H9 (cell line): ENCODE measurements at regions not wholly inside any gene's neighbourhood (a gene's known extent, or its start where the extent isn't known, plus 50 kb on each side); places are given as distances from the start of the nearest gene placed in this dataset.

ENCODE experiments used
- DNase-seq: peaks from one replicate; pipeline ENCODE4 v3.0.0-alpha.2; 2017
- H2AFZ ChIP-seq: one replicate; pipeline ENCODE4 v1.6.1; 2013; ENCODE audit warnings: mild to moderate bottlenecking, low read length, control low read depth, moderate library complexity
- H2AK5ac ChIP-seq: 2 replicates; pipeline ENCODE4 v1.6.1; 2013; ENCODE audit warnings: low read length, control low read depth, mixed read lengths; ENCODE audit not compliant: insufficient read length
- H2BK120ac ChIP-seq: one replicate; pipeline ENCODE4 v1.6.1; 2013; ENCODE audit warnings: low read depth, mild to moderate bottlenecking, low read length, control low read depth, inconsistent platforms; ENCODE audit not compliant: poor library complexity, severe bottlenecking
- H2BK12ac ChIP-seq: 2 replicates; pipeline ENCODE4 v1.6.1; 2013; ENCODE audit warnings: low read length, control low read depth, mixed read lengths, low read depth; ENCODE audit not compliant: insufficient read length
- H2BK15ac ChIP-seq: 2 replicates; pipeline ENCODE4 v1.6.1; 2013; ENCODE audit warnings: low read depth, low read length, control low read depth
- H2BK20ac ChIP-seq: one replicate; pipeline ENCODE4 v1.6.1; 2013; ENCODE audit warnings: low read depth, mild to moderate bottlenecking, low read length, control low read depth, inconsistent platforms; ENCODE audit not compliant: poor library complexity, severe bottlenecking
- H2BK5ac ChIP-seq: 2 replicates; pipeline ENCODE4 v1.6.1; 2013; ENCODE audit warnings: low read length, control low read depth, mixed read lengths; ENCODE audit not compliant: insufficient read length
- H3K14ac ChIP-seq: 2 replicates; pipeline ENCODE4 v1.6.1; 2013; ENCODE audit warnings: low read length, control low read depth; ENCODE audit not compliant: insufficient read depth
- H3K18ac ChIP-seq: 2 replicates; pipeline ENCODE4 v1.6.1; 2013; ENCODE audit warnings: low read depth, mild to moderate bottlenecking, mixed read lengths, low read length, control low read depth; ENCODE audit not compliant: insufficient read length
- H3K23ac ChIP-seq: 2 replicates; pipeline ENCODE4 v1.6.1; 2013; ENCODE audit warnings: low read length, control low read depth, mixed read lengths, low read depth; ENCODE audit not compliant: insufficient read length
- H3K23me2 ChIP-seq: 2 replicates; pipeline ENCODE4 v1.6.1; 2013; ENCODE audit warnings: low read depth, mild to moderate bottlenecking, mixed read lengths, low read length, control low read depth; ENCODE audit not compliant: insufficient read length, poor library complexity, severe bottlenecking
- H3K27ac ChIP-seq: 2 replicates; pipeline ENCODE4 v1.5.1; 2013; ENCODE audit warnings: low read length, control low read depth, mixed read lengths, low read depth; ENCODE audit not compliant: insufficient read length
- H3K27me3 ChIP-seq: 2 replicates; pipeline ENCODE4 v1.6.1; 2013; ENCODE audit warnings: low read length, control low read depth, inconsistent platforms; ENCODE audit not compliant: insufficient read depth
- H3K4ac ChIP-seq: 2 replicates; pipeline ENCODE4 v1.6.1; 2013; ENCODE audit warnings: low read depth, mild to moderate bottlenecking, control low read depth, inconsistent platforms, low read length, moderate library complexity
- H3K4me1 ChIP-seq: 2 replicates; pipeline ENCODE4 v1.6.1; 2013; ENCODE audit warnings: low read length, control low read depth, inconsistent platforms; ENCODE audit not compliant: insufficient read depth
- H3K4me2 ChIP-seq: 2 replicates; pipeline ENCODE4 v1.6.1; 2013; ENCODE audit warnings: low read length, control low read depth, mixed read lengths; ENCODE audit not compliant: insufficient read length, insufficient read depth
- H3K56ac ChIP-seq: 2 replicates; pipeline ENCODE4 v1.6.1; 2013; ENCODE audit warnings: low read depth, mild to moderate bottlenecking, mixed read lengths, low read length, control low read depth; ENCODE audit not compliant: insufficient read length
- H3K79me1 ChIP-seq: 2 replicates; pipeline ENCODE4 v1.6.1; 2013; ENCODE audit warnings: low read depth, mild to moderate bottlenecking, moderate library complexity, low read length, control low read depth, inconsistent platforms; ENCODE audit not compliant: insufficient read depth, poor library complexity, severe bottlenecking
- H3K79me2 ChIP-seq: 2 replicates; pipeline ENCODE4 v1.6.1; 2013; ENCODE audit warnings: low read length, control low read depth, inconsistent platforms; ENCODE audit not compliant: insufficient read depth
- H3K9ac ChIP-seq: 2 replicates; pipeline ENCODE4 v1.6.1; 2013; ENCODE audit warnings: low read length, control low read depth, mixed read lengths; ENCODE audit not compliant: insufficient read length; ENCODE audit errors: extremely low read depth
- H3K9me3 ChIP-seq: one replicate; pipeline ENCODE4 v1.6.1; 2013; ENCODE audit warnings: low read depth, low read length, inconsistent platforms; ENCODE audit not compliant: control insufficient read depth
- H3T11ph ChIP-seq: one replicate; pipeline ENCODE4 v1.6.1; 2013; ENCODE audit warnings: mild to moderate bottlenecking, low read length, control low read depth, inconsistent platforms
- H4K20me1 ChIP-seq: one replicate; pipeline ENCODE4 v1.6.1; 2013; ENCODE audit not compliant: control insufficient read depth, insufficient read length, insufficient read depth
- H4K5ac ChIP-seq: 2 replicates; pipeline ENCODE4 v1.6.1; 2013; ENCODE audit warnings: low read depth, mild to moderate bottlenecking, mixed read lengths, low read length, control low read depth; ENCODE audit not compliant: insufficient read length
- H4K8ac ChIP-seq: replicated peaks from 2 replicates; pipeline ENCODE4 v1.6.1; 2013; ENCODE audit warnings: low read length, control low read depth, mixed read lengths, low read depth; ENCODE audit not compliant: insufficient read length
- H4K91ac ChIP-seq: 2 replicates; pipeline ENCODE4 v1.6.1; 2013; ENCODE audit warnings: low read depth, mild to moderate bottlenecking, moderate library complexity, mixed read lengths, low read length, control low read depth; ENCODE audit not compliant: insufficient read length
- H3K27ac Mint-ChIP-seq, 3 experiments: 2 replicates in 2 of 3; 3 replicates in 1 of 3; pipeline ENCODE4 v1.8.0; 2020 to 2021; ENCODE audit warnings: mixed read lengths in 3 of 3, mild to moderate bottlenecking in 1 of 3, moderate library complexity in 1 of 3
- H3K27me3 Mint-ChIP-seq: 2 replicates; pipeline ENCODE4 v1.8.0; 2021; ENCODE audit warnings: low read depth, mild to moderate bottlenecking, moderate library complexity, mixed read lengths
- H3K36me3 Mint-ChIP-seq, 3 experiments: 2 replicates in 2 of 3; 3 replicates in 1 of 3; pipeline ENCODE4 v1.8.0; 2020 to 2021; ENCODE audit warnings: low read depth in 3 of 3, mixed read lengths in 3 of 3; ENCODE audit not compliant: insufficient read depth in 1 of 3
- H3K4me1 Mint-ChIP-seq, 2 experiments: 2 replicates each; pipeline ENCODE4 v1.8.0; 2020; ENCODE audit warnings: mixed read lengths in 2 of 2
- H3K4me3 Mint-ChIP-seq, 2 experiments: 2 replicates in 1 of 2; 3 replicates in 1 of 2; pipeline ENCODE4 v1.8.0; 2020 to 2021; ENCODE audit warnings: mild to moderate bottlenecking in 2 of 2, mixed read lengths in 2 of 2, moderate library complexity in 1 of 2
- H3K9me3 Mint-ChIP-seq, 2 experiments: 2 replicates in 1 of 2; 3 replicates in 1 of 2; pipeline ENCODE4 v1.8.0; 2020; ENCODE audit warnings: mild to moderate bottlenecking in 2 of 2, mixed read lengths in 2 of 2, moderate library complexity in 1 of 2
- WGBS: extraction: QIAGEN DNeasy Blood & Tissue Kit; methylation state at CpG from one replicate; pipeline ENCODE4 v1.1.7; 2013; ENCODE audit warnings: missing lambda C conversion rate, low lambda C conversion rate, mixed read lengths; ENCODE audit not compliant: insufficient read length; ENCODE audit errors: extremely low coverage; 5-methylcytosine and 5-hydroxymethylcytosine counted together
- TF ChIP-seq, protein P1 (sequence below): fragments of 200-600 bp; sonication (generic); conservative IDR thresholded peaks from 3 replicates; pipeline ENCODE4 v1.8.0; 2021; ENCODE audit warnings: antibody characterized with exemption, mild to moderate bottlenecking

GRCh38 chr2:60350791-60351190 is 202.7 kb downstream of the BCL11A start:
- no peak overlapping the region for H3K4me3 Mint-ChIP-seq
- Histone ChIP-seq H3K4me1 (peaks cover 2% of the 10 kb centered on the region; the same call in 1 of the 2 replicates), H4K5ac (no peak overlapping the region), H2BK5ac (no peak overlapping the region), H3T11ph (no peak overlapping the region), H3K23me2 (no peaks in the 10 kb centered on the region), H3K14ac (no peak overlapping the region), H4K91ac (no peak overlapping the region), H3K27ac (no peak overlapping the region), H2BK15ac (no peak overlapping the region), H3K23ac (no peak overlapping the region), H2AFZ (no peak overlapping the region), H3K79me2 (no peaks in the 10 kb centered on the region), H3K27me3 (no peaks in the 10 kb centered on the region), H3K79me1 (no peaks in the 10 kb centered on the region), H3K18ac (no peak overlapping the region), H3K9me3 (no peaks in the 10 kb centered on the region), H3K4ac (no peak overlapping the region), H2BK20ac (no peak overlapping the region), H4K20me1 (no peaks in the 10 kb centered on the region), H2BK12ac (no peak overlapping the region), H2AK5ac (no peak overlapping the region), H3K9ac (no peak overlapping the region), H3K56ac (no peak overlapping the region), H4K8ac (no peak overlapping the region), H2BK120ac (no peak overlapping the region), H3K4me2 (no peak overlapping the region)
- H3K9me3 Mint-ChIP-seq, result no peaks in the 10 kb centered on the region
- no peak overlapping the region for H3K27ac Mint-ChIP-seq
- no peak for DNase-seq
- no CpG with 5 or more reads among the region's 4 CpGs for WGBS
- peaks cover 19 to 22% of the 10 kb centered on the region in 2 experiments for H3K4me1 Mint-ChIP-seq
- H3K27me3 Mint-ChIP-seq, result peaks cover 6% of the 10 kb centered on the region
- TF ChIP-seq, protein P1, sequence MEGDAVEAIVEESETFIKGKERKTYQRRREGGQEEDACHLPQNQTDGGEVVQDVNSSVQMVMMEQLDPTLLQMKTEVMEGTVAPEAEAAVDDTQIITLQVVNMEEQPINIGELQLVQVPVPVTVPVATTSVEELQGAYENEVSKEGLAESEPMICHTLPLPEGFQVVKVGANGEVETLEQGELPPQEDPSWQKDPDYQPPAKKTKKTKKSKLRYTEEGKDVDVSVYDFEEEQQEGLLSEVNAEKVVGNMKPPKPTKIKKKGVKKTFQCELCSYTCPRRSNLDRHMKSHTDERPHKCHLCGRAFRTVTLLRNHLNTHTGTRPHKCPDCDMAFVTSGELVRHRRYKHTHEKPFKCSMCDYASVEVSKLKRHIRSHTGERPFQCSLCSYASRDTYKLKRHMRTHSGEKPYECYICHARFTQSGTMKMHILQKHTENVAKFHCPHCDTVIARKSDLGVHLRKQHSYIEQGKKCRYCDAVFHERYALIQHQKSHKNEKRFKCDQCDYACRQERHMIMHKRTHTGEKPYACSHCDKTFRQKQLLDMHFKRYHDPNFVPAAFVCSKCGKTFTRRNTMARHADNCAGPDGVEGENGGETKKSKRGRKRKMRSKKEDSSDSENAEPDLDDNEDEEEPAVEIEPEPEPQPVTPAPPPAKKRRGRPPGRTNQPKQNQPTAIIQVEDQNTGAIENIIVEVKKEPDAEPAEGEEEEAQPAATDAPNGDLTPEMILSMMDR, result no peak
- H3K36me3 Mint-ChIP-seq, result no peaks in the 10 kb centered on the region
